Fibroblast of lung (primary cell): ENCODE measurements at regions not wholly inside any gene's neighbourhood (a gene's known extent, or its start where the extent isn't known, plus 50 kb on each side); places are given as distances from the start of the nearest gene placed in this dataset.

Source experiments
- EZH2 ChIP-seq: IDR thresholded peaks from 2 replicates; pipeline ENCODE4 v1.5.1; 2012; ENCODE audit warnings: low read length, control low read depth, mild to moderate bottlenecking; ENCODE audit errors: missing control alignments
- TF ChIP-seq, protein P1 (sequence below), 2 donors: IDR thresholded peaks in 1 of 2; conservative IDR thresholded peaks in 1 of 2; 1 replicate in 1 of 2; 2 replicates in 1 of 2; pipeline ENCODE4 v1.5.1; 2011 to 2012; ENCODE audit warnings: low read length in 2 of 2, control low read depth in 1 of 2, inconsistent platforms in 1 of 2, low read depth in 1 of 2, mild to moderate bottlenecking in 1 of 2

DNA sequence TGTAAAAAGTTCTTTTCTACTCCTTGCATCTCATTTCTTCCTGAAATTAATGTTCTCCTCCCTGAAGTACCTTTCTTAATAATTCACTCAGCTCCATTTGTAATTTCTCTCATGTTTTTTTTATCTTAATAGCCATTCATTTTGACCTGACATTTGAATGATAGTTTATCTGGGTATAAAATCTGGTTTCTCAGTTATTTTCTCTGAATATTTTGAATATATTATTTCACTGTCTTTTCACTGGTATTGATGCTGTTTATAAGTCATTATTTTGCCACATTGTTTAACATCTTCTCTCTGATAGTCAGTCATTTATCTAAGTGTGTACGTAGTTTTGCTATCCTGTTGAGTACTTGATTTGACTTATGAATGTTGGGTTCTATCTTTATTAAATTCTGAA is 68.8 kb upstream of the ARHGAP18 start:
- TF ChIP-seq, protein P1, sequence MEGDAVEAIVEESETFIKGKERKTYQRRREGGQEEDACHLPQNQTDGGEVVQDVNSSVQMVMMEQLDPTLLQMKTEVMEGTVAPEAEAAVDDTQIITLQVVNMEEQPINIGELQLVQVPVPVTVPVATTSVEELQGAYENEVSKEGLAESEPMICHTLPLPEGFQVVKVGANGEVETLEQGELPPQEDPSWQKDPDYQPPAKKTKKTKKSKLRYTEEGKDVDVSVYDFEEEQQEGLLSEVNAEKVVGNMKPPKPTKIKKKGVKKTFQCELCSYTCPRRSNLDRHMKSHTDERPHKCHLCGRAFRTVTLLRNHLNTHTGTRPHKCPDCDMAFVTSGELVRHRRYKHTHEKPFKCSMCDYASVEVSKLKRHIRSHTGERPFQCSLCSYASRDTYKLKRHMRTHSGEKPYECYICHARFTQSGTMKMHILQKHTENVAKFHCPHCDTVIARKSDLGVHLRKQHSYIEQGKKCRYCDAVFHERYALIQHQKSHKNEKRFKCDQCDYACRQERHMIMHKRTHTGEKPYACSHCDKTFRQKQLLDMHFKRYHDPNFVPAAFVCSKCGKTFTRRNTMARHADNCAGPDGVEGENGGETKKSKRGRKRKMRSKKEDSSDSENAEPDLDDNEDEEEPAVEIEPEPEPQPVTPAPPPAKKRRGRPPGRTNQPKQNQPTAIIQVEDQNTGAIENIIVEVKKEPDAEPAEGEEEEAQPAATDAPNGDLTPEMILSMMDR (conservative IDR thresholded peaks at IDR 0.05 in 1 of 2, IDR thresholded peaks at IDR 0.05 in 1 of 2; ENCODE audit: low read depth in 1 of 2, low read length in 2 of 2), result no peak
- TF ChIP-seq EZH2, result no peak
